Endothelial cell (in vitro differentiated cells): ENCODE measurements at regions not wholly inside any gene's neighbourhood (a gene's known extent, or its start where the extent isn't known, plus 50 kb on each side); places are given as distances from the start of the nearest gene placed in this dataset.

Experiments
- DNase-seq: peaks from one replicate; pipeline ENCODE4 v3.0.0; 2021; ENCODE audit warnings: low spot score
- H3K27ac Mint-ChIP-seq: one replicate; pipeline ENCODE4 v1.8.0; 2021; ENCODE audit warnings: mixed read lengths, inconsistent platforms; ENCODE audit not compliant: unreplicated experiment
- H3K27me3 Mint-ChIP-seq: one replicate; pipeline ENCODE4 v1.8.0; 2021; ENCODE audit warnings: mild to moderate bottlenecking, moderate library complexity, mixed read lengths, inconsistent platforms; ENCODE audit not compliant: unreplicated experiment
- H3K36me3 Mint-ChIP-seq: one replicate; pipeline ENCODE4 v1.8.0; 2021; ENCODE audit warnings: mild to moderate bottlenecking, low read depth, mixed read lengths, inconsistent platforms; ENCODE audit not compliant: unreplicated experiment
- H3K4me1 Mint-ChIP-seq: one replicate; pipeline ENCODE4 v1.8.0; 2021; ENCODE audit warnings: mild to moderate bottlenecking, mixed read lengths, inconsistent platforms; ENCODE audit not compliant: unreplicated experiment
- H3K4me3 Mint-ChIP-seq: one replicate; pipeline ENCODE4 v1.8.0; 2021; ENCODE audit warnings: mild to moderate bottlenecking, mixed read lengths, inconsistent platforms; ENCODE audit not compliant: unreplicated experiment
- H3K9me3 Mint-ChIP-seq: one replicate; pipeline ENCODE4 v1.8.0; 2021; ENCODE audit warnings: mixed read lengths, inconsistent platforms; ENCODE audit not compliant: unreplicated experiment
- TF ChIP-seq, protein P1 (sequence below): fragments of 200-600 bp; sonication (generic); IDR thresholded peaks from one replicate; pipeline ENCODE4 v1.5.0; 2021; ENCODE audit warnings: antibody characterized with exemption; ENCODE audit not compliant: unreplicated experiment

DNA sequence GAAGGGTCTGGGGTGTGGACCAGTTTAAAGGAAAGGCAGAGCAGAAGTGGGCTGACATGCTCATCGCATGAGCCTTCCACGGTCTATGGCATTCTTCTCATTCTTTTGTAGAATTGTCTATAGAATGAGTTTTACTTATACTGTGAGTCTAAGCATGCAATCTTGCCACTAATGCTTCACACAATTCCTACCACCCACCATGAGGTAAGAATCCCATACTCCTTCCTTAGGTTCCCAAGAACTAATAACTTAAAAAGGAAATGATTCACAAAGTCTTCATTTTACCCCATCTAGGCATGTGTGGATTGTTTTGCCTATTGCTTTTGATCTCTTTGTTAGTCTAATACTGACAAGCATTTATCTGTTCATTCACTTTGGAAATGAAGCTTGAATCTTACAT is 195.2 kb downstream of the LY86 start:
- H3K4me3 Mint-ChIP-seq = no peak overlapping the region
- H3K27ac Mint-ChIP-seq = no peak overlapping the region
- H3K9me3 Mint-ChIP-seq = no peaks in the 10 kb centered on the region
- H3K4me1 Mint-ChIP-seq = peaks cover 2% of the 10 kb centered on the region
- H3K36me3 Mint-ChIP-seq = no peaks in the 10 kb centered on the region
- no peak for DNase-seq
- TF ChIP-seq, protein P1, sequence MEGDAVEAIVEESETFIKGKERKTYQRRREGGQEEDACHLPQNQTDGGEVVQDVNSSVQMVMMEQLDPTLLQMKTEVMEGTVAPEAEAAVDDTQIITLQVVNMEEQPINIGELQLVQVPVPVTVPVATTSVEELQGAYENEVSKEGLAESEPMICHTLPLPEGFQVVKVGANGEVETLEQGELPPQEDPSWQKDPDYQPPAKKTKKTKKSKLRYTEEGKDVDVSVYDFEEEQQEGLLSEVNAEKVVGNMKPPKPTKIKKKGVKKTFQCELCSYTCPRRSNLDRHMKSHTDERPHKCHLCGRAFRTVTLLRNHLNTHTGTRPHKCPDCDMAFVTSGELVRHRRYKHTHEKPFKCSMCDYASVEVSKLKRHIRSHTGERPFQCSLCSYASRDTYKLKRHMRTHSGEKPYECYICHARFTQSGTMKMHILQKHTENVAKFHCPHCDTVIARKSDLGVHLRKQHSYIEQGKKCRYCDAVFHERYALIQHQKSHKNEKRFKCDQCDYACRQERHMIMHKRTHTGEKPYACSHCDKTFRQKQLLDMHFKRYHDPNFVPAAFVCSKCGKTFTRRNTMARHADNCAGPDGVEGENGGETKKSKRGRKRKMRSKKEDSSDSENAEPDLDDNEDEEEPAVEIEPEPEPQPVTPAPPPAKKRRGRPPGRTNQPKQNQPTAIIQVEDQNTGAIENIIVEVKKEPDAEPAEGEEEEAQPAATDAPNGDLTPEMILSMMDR = no peak
- H3K27me3 Mint-ChIP-seq = peaks cover 3% of the 10 kb centered on the region

DNA sequence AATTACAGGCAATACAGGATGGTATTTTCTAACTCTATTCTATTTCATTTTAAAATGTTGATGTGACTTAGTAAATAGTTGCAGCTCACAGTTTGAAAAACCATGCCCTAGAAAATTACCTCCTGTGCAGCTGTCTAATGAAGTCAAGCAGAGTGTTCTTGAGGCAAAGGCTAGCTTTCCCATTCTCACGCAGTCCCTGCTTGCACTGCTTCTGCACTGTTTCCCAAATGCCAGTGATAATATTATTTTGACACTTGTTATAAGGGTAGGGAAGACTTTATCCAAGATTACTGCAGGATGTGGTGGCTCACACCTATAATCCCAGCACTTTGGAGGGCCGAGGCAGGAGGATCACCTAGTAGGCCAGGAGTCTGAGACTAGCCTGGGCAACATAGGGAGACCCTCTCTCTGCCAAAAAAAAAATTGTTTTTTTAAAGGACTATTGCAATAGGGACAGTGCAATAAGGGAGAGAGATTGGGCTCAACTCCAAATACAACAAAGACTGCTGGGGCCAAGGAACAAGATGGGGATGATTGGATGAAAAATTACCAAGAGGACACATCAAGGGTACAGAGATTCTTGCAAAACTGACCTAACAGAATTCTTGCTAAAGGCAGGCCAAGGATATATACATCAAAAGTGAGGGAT is 196.1 kb downstream of the LY86 start:
- no peak for DNase-seq
- Mint-ChIP-seq H3K36me3 (no peaks in the 10 kb centered on the region), H3K4me3 (no peak overlapping the region), H3K27ac (no peak overlapping the region), H3K27me3 (peaks cover 3% of the 10 kb centered on the region), H3K9me3 (no peaks in the 10 kb centered on the region), H3K4me1 (peaks cover 2% of the 10 kb centered on the region)
- TF ChIP-seq, protein P1 = no peak

DNA sequence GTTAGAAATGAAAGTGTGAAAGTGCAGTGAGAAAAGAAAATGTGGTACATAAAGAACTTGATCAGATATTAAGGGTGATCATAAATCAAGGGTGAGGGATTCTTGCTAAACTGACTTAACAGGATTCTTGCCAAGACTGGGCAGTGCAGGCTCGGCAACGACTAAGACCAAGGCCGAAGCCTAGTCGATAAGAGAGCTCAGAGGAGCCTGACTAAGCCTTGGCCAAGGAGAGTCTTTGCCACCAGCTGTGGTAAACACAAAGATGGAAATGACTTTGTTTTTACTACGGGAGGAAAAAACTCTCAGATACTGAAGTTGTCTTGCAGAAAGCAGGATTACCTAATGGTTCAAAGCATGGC is 196.6 kb downstream of the LY86 start:
- no peak overlapping the region for H3K27ac Mint-ChIP-seq
- no peaks in the 10 kb centered on the region for H3K9me3 Mint-ChIP-seq
- TF ChIP-seq, protein P1 = no peak
- H3K36me3 Mint-ChIP-seq = no peaks in the 10 kb centered on the region
- no peak for DNase-seq
- peaks cover 3% of the 10 kb centered on the region for H3K27me3 Mint-ChIP-seq
- peaks cover 2% of the 10 kb centered on the region for H3K4me1 Mint-ChIP-seq
- H3K4me3 Mint-ChIP-seq = no peak overlapping the region

- DNase-seq = no peak
- no peak overlapping the region for H3K27ac Mint-ChIP-seq
- peaks cover 3% of the 10 kb centered on the region for H3K27me3 Mint-ChIP-seq
These were observed 200.0 kb downstream of the LY86 start for GRCh38 chr6:6788394-6789032.

DNA sequence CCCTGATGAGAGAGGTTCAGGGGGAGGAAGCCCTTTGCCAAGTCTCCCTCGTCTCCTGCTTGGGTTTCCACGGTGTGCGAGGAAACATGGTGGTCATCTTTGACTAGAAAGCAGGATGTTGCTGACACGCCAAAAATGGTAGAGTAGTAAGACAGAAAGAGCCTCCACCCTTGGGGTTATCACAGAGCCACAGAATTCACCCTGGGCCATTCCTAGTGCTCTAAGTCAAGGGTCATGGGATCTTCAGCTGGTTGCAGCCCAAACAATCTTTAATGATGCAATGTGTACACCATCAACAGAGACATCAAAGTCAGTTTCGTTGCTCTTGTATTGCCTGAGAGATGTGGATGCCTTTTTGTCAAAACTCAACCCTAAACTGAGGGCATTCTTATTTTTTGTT is 201.9 kb downstream of the LY86 start:
- Mint-ChIP-seq H3K27ac (no peak overlapping the region), H3K4me1 (peaks cover 23% of the 10 kb centered on the region), H3K9me3 (no peaks in the 10 kb centered on the region), H3K27me3 (peaks cover 3% of the 10 kb centered on the region), H3K36me3 (no peaks in the 10 kb centered on the region), H3K4me3 (no peak overlapping the region)
- DNase-seq = no peak
- TF ChIP-seq, protein P1 = no peak

More at GRCh38 chr6:6788394-6789032, 200.0 kb downstream of the LY86 start:
- Mint-ChIP-seq H3K4me1 (peaks cover 17% of the 10 kb centered on the region), H3K36me3 (no peaks in the 10 kb centered on the region), H3K9me3 (no peaks in the 10 kb centered on the region), H3K4me3 (no peak overlapping the region)
- TF ChIP-seq, protein P1 = peak; percentile 62
